Activated CD8-positive, alpha-beta T cell treated with anti-CD3 and anti-CD28 coated beads for 36 hours (primary cell): ENCODE measurements at regions not wholly inside any gene's neighbourhood (a gene's known extent, or its start where the extent isn't known, plus 50 kb on each side); places are given as distances from the start of the nearest gene placed in this dataset.

Experiments
- ATAC-seq: fragments of 200-7000 bp; cut with Tn5 transposase; one replicate; pipeline ENCODE4 v1.10.0; 2021; ENCODE audit warnings: mild to moderate bottlenecking, moderate library complexity
- CTCF ChIA-PET: fragments of 350-600 bp; sonication (Branson Sonifier 250); formaldehyde crosslinking; loops from one replicate; lab custom pipeline; 2021; ENCODE audit warnings: antibody characterized with exemption; lab: Charles Lee
- POLR2A ChIA-PET: fragments of 350-600 bp; sonication (Branson Sonifier 250); formaldehyde crosslinking; loops from one replicate; lab custom pipeline; 2021; ENCODE audit warnings: antibody characterized with exemption; lab: Charles Lee
- DNase-seq: peaks from one replicate; pipeline ENCODE4 v3.0.0-alpha.2; 2020
- H3K27ac Mint-ChIP-seq: one replicate; pipeline ENCODE4 v1.8.0; 2021; ENCODE audit warnings: mild to moderate bottlenecking, mixed read lengths
- H3K27me3 Mint-ChIP-seq: one replicate; pipeline ENCODE4 v1.8.0; 2021; ENCODE audit warnings: mixed read lengths
- H3K36me3 Mint-ChIP-seq: one replicate; pipeline ENCODE4 v1.8.0; 2021; ENCODE audit warnings: low read depth, mixed read lengths
- H3K4me1 Mint-ChIP-seq: one replicate; pipeline ENCODE4 v1.8.0; 2021; ENCODE audit warnings: low read depth, mixed read lengths
- H3K4me3 Mint-ChIP-seq: one replicate; pipeline ENCODE4 v1.8.0; 2021; ENCODE audit warnings: mild to moderate bottlenecking, moderate library complexity, mixed read lengths
- H3K9me3 Mint-ChIP-seq: one replicate; pipeline ENCODE4 v1.8.0; 2021; ENCODE audit warnings: mixed read lengths
- CTCF ChIP-seq: fragments of 200-600 bp; IDR thresholded peaks from one replicate; pipeline ENCODE4 v1.8.0; 2022; ENCODE audit warnings: antibody characterized with exemption, mild to moderate bottlenecking
- intact Hi-C: fragments of 100-400 bp; cut with micrococcal nuclease; formaldehyde crosslinking; loops from one replicate; pipeline ENCODE4 v1.10.0; 2022

GRCh38 chr2:65922794-65923193 lies 490.4 kb upstream of the SPRED2 start:
- Mint-ChIP-seq H3K27ac (no peak overlapping the region), H3K36me3 (no peaks in the 10 kb centered on the region), H3K27me3 (no peaks in the 10 kb centered on the region), H3K4me3 (no peak overlapping the region), H3K9me3 (peaks cover 7% of the 10 kb centered on the region), H3K4me1 (no peaks in the 10 kb centered on the region)
- ATAC-seq (no peak), DNase-seq (no peak)
- intact Hi-C loops = no loop called here
- TF ChIP-seq CTCF = no peak
- POLR2A ChIA-PET = no interaction called here
- CTCF ChIA-PET = no interaction called here

GRCh38 chr2:65922030-65922429 lies 489.6 kb upstream of the SPRED2 start:
- POLR2A ChIA-PET = no interaction called here
- ATAC-seq (no peak), DNase-seq (no peak)
- Mint-ChIP-seq H3K27me3 (no peaks in the 10 kb centered on the region), H3K4me1 (no peaks in the 10 kb centered on the region), H3K4me3 (no peak overlapping the region), H3K27ac (no peak overlapping the region), H3K36me3 (no peaks in the 10 kb centered on the region), H3K9me3 (peaks cover 7% of the 10 kb centered on the region)
- no peak for TF ChIP-seq CTCF
- intact Hi-C loops = no loop called here
- CTCF ChIA-PET = no interaction called here

GRCh38 chr2:65921116-65921515 lies 488.7 kb upstream of the SPRED2 start:
- DNase-seq = no peak
- no peak for ATAC-seq
- intact Hi-C loops = no loop called here
- no peaks in the 10 kb centered on the region for H3K36me3 Mint-ChIP-seq
- no peak overlapping the region for H3K4me3 Mint-ChIP-seq
- no peaks in the 10 kb centered on the region for H3K4me1 Mint-ChIP-seq
- TF ChIP-seq CTCF = no peak
- POLR2A ChIA-PET = no interaction called here
- H3K9me3 Mint-ChIP-seq = peaks cover 7% of the 10 kb centered on the region
- H3K27ac Mint-ChIP-seq = no peak overlapping the region
- CTCF ChIA-PET = no interaction called here
- H3K27me3 Mint-ChIP-seq = no peaks in the 10 kb centered on the region

GRCh38 chr2:65920659-65921058 lies 488.3 kb upstream of the SPRED2 start:
- intact Hi-C loops = no loop called here
- Mint-ChIP-seq H3K27ac (no peak overlapping the region), H3K9me3 (peaks cover 7% of the 10 kb centered on the region), H3K4me1 (no peaks in the 10 kb centered on the region), H3K4me3 (no peak overlapping the region), H3K27me3 (no peaks in the 10 kb centered on the region), H3K36me3 (no peaks in the 10 kb centered on the region)
- POLR2A ChIA-PET = no interaction called here
- ATAC-seq (no peak), DNase-seq (no peak)
- TF ChIP-seq CTCF = no peak
- CTCF ChIA-PET = no interaction called here

- Mint-ChIP-seq H3K9me3 (peaks cover 7% of the 10 kb centered on the region), H3K4me3 (no peak overlapping the region), H3K36me3 (no peaks in the 10 kb centered on the region), H3K4me1 (no peaks in the 10 kb centered on the region), H3K27ac (no peak overlapping the region), H3K27me3 (no peaks in the 10 kb centered on the region)
- TF ChIP-seq CTCF = no peak
- intact Hi-C loops = no loop called here
- no peak for DNase-seq
- ChIA-PET POLR2A (no interaction called here), CTCF (no interaction called here)
- ATAC-seq = no peak
These were observed 487.3 kb upstream of the SPRED2 start for GRCh38 chr2:65919550-65920188.
